Ovary (tissue), 3 donors: ENCODE measurements at regions not wholly inside any gene's neighbourhood (a gene's known extent, or its start where the extent isn't known, plus 50 kb on each side); places are given as distances from the start of the nearest gene placed in this dataset.

Experiments
- POLR2A ChIP-seq: fragments of 450-650 bp; IDR thresholded peaks from one replicate; pipeline ENCODE4 v1.6.1; 2017; ENCODE audit warnings: antibody characterized with exemption, mild to moderate bottlenecking, moderate library complexity
- TF ChIP-seq, protein P1 (sequence below), 3 donors: fragments of 450-650 bp in 2 of 3; fragments of 200-600 bp in 1 of 3; IDR thresholded peaks; one replicate each; pipeline versions ENCODE4 v1.5.1 to v1.8.0; 2016 to 2022; ENCODE audit warnings: antibody characterized with exemption in 3 of 3, mild to moderate bottlenecking in 1 of 3
- donor health status: DM: no; HTN: no; CAD: no.

GRCh38 chr15:62365795-62366442 lies 200.8 kb upstream of the C2CD4B start:
- TF ChIP-seq, protein P1, sequence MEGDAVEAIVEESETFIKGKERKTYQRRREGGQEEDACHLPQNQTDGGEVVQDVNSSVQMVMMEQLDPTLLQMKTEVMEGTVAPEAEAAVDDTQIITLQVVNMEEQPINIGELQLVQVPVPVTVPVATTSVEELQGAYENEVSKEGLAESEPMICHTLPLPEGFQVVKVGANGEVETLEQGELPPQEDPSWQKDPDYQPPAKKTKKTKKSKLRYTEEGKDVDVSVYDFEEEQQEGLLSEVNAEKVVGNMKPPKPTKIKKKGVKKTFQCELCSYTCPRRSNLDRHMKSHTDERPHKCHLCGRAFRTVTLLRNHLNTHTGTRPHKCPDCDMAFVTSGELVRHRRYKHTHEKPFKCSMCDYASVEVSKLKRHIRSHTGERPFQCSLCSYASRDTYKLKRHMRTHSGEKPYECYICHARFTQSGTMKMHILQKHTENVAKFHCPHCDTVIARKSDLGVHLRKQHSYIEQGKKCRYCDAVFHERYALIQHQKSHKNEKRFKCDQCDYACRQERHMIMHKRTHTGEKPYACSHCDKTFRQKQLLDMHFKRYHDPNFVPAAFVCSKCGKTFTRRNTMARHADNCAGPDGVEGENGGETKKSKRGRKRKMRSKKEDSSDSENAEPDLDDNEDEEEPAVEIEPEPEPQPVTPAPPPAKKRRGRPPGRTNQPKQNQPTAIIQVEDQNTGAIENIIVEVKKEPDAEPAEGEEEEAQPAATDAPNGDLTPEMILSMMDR (IDR thresholded peaks at IDR 0.05), result no peak
- no peak for TF ChIP-seq POLR2A
